ENCODE measurements at regions not wholly inside any gene's neighbourhood (a gene's known extent, or its start where the extent isn't known, plus 50 kb on each side); places are given as distances from the start of the nearest gene placed in this dataset.

GRCh38 chr1:214990619-214991018 lies 91.9 kb upstream of the KCNK2 start:
- Mint-ChIP-seq H3K9me3 (peaks cover 5 to 12% (median 10%) of the 10 kb centered on the region in 3 donors), H3K27me3 (no peaks in the 10 kb centered on the region), H3K27ac (no peak overlapping the region), H3K36me3 (no peaks in the 10 kb centered on the region), H3K4me3 (no peak overlapping the region), H3K4me1 (no peaks in the 10 kb centered on the region)

GRCh38 chr1:214991691-214992315 lies 90.7 kb upstream of the KCNK2 start:
- H3K36me3 Mint-ChIP-seq, result no peaks in the 10 kb centered on the region
- H3K4me3 Mint-ChIP-seq, result no peak overlapping the region
- H3K9me3 Mint-ChIP-seq, result peaks cover 5 to 12% (median 10%) of the 10 kb centered on the region in 3 donors
- no peak overlapping the region for H3K27ac Mint-ChIP-seq
- H3K4me1 Mint-ChIP-seq, result no peaks in the 10 kb centered on the region
- H3K27me3 Mint-ChIP-seq, result no peaks in the 10 kb centered on the region

- Mint-ChIP-seq H3K27ac (no peak overlapping the region), H3K9me3 (peaks cover 5 to 10% (median 8%) of the 10 kb centered on the region in 3 donors), H3K27me3 (no peaks in the 10 kb centered on the region), H3K4me1 (no peaks in the 10 kb centered on the region), H3K4me3 (no peak overlapping the region), H3K36me3 (no peaks in the 10 kb centered on the region)
Observed at GRCh38 chr1:214993419-214993818, 89.1 kb upstream of the KCNK2 start.

- no peaks in the 10 kb centered on the region for H3K27me3 Mint-ChIP-seq
- H3K36me3 Mint-ChIP-seq, result no peaks in the 10 kb centered on the region
- H3K4me1 Mint-ChIP-seq, result no peaks in the 10 kb centered on the region
- H3K9me3 Mint-ChIP-seq, result peaks cover 2 to 10% (median 6%) of the 10 kb centered on the region in 3 donors
- no peak overlapping the region for H3K4me3 Mint-ChIP-seq
- H3K27ac Mint-ChIP-seq, result no peak overlapping the region
Observed at GRCh38 chr1:214997685-214998084, 84.9 kb upstream of the KCNK2 start.

- Mint-ChIP-seq H3K27me3 (no peaks in the 10 kb centered on the region), H3K27ac (no peak overlapping the region), H3K4me1 (no peaks in the 10 kb centered on the region), H3K36me3 (no peaks in the 10 kb centered on the region), H3K4me3 (no peak overlapping the region), H3K9me3 (peaks cover 4 to 17% (median 6%) of the 10 kb centered on the region in 3 donors)
Observed at GRCh38 chr1:215001419-215002021, 81.0 kb upstream of the KCNK2 start.

- no peak overlapping the region for H3K4me3 Mint-ChIP-seq
- H3K27ac Mint-ChIP-seq, result no peak overlapping the region
- H3K9me3 Mint-ChIP-seq, result peaks cover 4 to 17% (median 6%) of the 10 kb centered on the region in 3 donors
- H3K36me3 Mint-ChIP-seq, result no peaks in the 10 kb centered on the region
- no peaks in the 10 kb centered on the region for H3K4me1 Mint-ChIP-seq
- H3K27me3 Mint-ChIP-seq, result no peaks in the 10 kb centered on the region
Observed at GRCh38 chr1:215002471-215002870, 80.1 kb upstream of the KCNK2 start.

GRCh38 chr1:215003686-215004085 lies 78.9 kb upstream of the KCNK2 start:
- H3K4me3 Mint-ChIP-seq, result no peak overlapping the region
- no peaks in the 10 kb centered on the region for H3K36me3 Mint-ChIP-seq
- no peak overlapping the region for H3K27ac Mint-ChIP-seq
- H3K4me1 Mint-ChIP-seq, result no peaks in the 10 kb centered on the region
- no peaks in the 10 kb centered on the region for H3K27me3 Mint-ChIP-seq
- H3K9me3 Mint-ChIP-seq, result peaks cover 3 to 17% (median 4%) of the 10 kb centered on the region in 3 donors

GRCh38 chr1:215004121-215004827 lies 78.3 kb upstream of the KCNK2 start:
- H3K9me3 Mint-ChIP-seq, result peaks cover 3 to 17% (median 4%) of the 10 kb centered on the region in 3 donors
- no peaks in the 10 kb centered on the region for H3K4me1 Mint-ChIP-seq
- H3K4me3 Mint-ChIP-seq, result no peak overlapping the region
- no peak overlapping the region for H3K27ac Mint-ChIP-seq
- H3K27me3 Mint-ChIP-seq, result no peaks in the 10 kb centered on the region
- H3K36me3 Mint-ChIP-seq, result no peaks in the 10 kb centered on the region

GRCh38 chr1:215005078-215005477 lies 77.5 kb upstream of the KCNK2 start:
- peaks cover 3 to 17% (median 4%) of the 10 kb centered on the region in 3 donors for H3K9me3 Mint-ChIP-seq
- H3K4me1 Mint-ChIP-seq, result no peaks in the 10 kb centered on the region
- no peak overlapping the region for H3K27ac Mint-ChIP-seq
- no peaks in the 10 kb centered on the region for H3K27me3 Mint-ChIP-seq
- H3K36me3 Mint-ChIP-seq, result no peaks in the 10 kb centered on the region
- H3K4me3 Mint-ChIP-seq, result no peak overlapping the region

- Mint-ChIP-seq H3K27me3 (no peaks in the 10 kb centered on the region), H3K4me3 (no peak overlapping the region), H3K36me3 (no peaks in the 10 kb centered on the region), H3K9me3 (peaks cover 3 to 17% (median 4%) of the 10 kb centered on the region in 3 donors), H3K27ac (no peak overlapping the region), H3K4me1 (no peaks in the 10 kb centered on the region)
Observed at GRCh38 chr1:215005656-215006345, 76.7 kb upstream of the KCNK2 start.

GRCh38 chr1:215007880-215008279 lies 74.7 kb upstream of the KCNK2 start:
- Mint-ChIP-seq H3K27me3 (no peaks in the 10 kb centered on the region), H3K4me3 (no peak overlapping the region)

GRCh38 chr1:215018555-215018954 lies 64.0 kb upstream of the KCNK2 start:
- Mint-ChIP-seq H3K9me3 (peaks cover 2 to 9% (median 8%) of the 10 kb centered on the region in 3 donors), H3K4me1 (no peaks in the 10 kb centered on the region), H3K36me3 (no peaks in the 10 kb centered on the region), H3K27me3 (no peaks in the 10 kb centered on the region), H3K27ac (no peak overlapping the region), H3K4me3 (no peak overlapping the region)

More at GRCh38 chr1:215007880-215008279, 74.7 kb upstream of the KCNK2 start:
- Mint-ChIP-seq H3K4me1 (no peaks in the 10 kb centered on the region), H3K36me3 (no peaks in the 10 kb centered on the region), H3K9me3 (peaks cover 2 to 7% (median 3%) of the 10 kb centered on the region in 3 donors), H3K27ac (no peak overlapping the region)

- Mint-ChIP-seq H3K27ac (no peak overlapping the region), H3K9me3 (peaks cover 0 to 2% (median 2%) of the 10 kb centered on the region in 3 donors), H3K27me3 (no peaks in the 10 kb centered on the region)
Observed at GRCh38 chr1:215022204-215022603, 60.3 kb upstream of the KCNK2 start.

GRCh38 chr1:215022741-215023141 lies 59.8 kb upstream of the KCNK2 start:
- Mint-ChIP-seq H3K4me1 (no peaks in the 10 kb centered on the region), H3K36me3 (peaks cover 1% of the 10 kb centered on the region), H3K27me3 (no peaks in the 10 kb centered on the region)

More at GRCh38 chr1:215022204-215022603, 60.3 kb upstream of the KCNK2 start:
- H3K36me3 Mint-ChIP-seq, result peaks cover 1% of the 10 kb centered on the region
- no peak overlapping the region for H3K4me3 Mint-ChIP-seq
- no peaks in the 10 kb centered on the region for H3K4me1 Mint-ChIP-seq

More at GRCh38 chr1:215022741-215023141, 59.8 kb upstream of the KCNK2 start:
- no peak overlapping the region for H3K4me3 Mint-ChIP-seq
- H3K27ac Mint-ChIP-seq, result no peak overlapping the region
- H3K9me3 Mint-ChIP-seq, result peaks cover 0 to 2% (median 0%) of the 10 kb centered on the region in 3 donors
